OCI-LY1 (cell line): ENCODE measurements at regions not wholly inside any gene's neighbourhood (a gene's known extent, or its start where the extent isn't known, plus 50 kb on each side); places are given as distances from the start of the nearest gene placed in this dataset.

Experiments used
- EZH2 ChIP-seq: fragments of 200-600 bp; sonication (generic), shearing (Covaris generic); IDR thresholded peaks from 2 replicates; pipeline ENCODE4 v1.8.0; 2017; ENCODE audit warnings: borderline replicate concordance, mixed run types, mild to moderate bottlenecking, antibody characterized with exemption, low read length, moderate library complexity, mixed read lengths
- TF ChIP-seq, protein P1 (sequence below): fragments of 200-600 bp; sonication (generic), shearing (Covaris generic); IDR thresholded peaks from 2 replicates; pipeline ENCODE4 v1.5.1; 2017; ENCODE audit warnings: mild to moderate bottlenecking, antibody characterized with exemption, low read length, moderate library complexity, mixed read lengths

DNA sequence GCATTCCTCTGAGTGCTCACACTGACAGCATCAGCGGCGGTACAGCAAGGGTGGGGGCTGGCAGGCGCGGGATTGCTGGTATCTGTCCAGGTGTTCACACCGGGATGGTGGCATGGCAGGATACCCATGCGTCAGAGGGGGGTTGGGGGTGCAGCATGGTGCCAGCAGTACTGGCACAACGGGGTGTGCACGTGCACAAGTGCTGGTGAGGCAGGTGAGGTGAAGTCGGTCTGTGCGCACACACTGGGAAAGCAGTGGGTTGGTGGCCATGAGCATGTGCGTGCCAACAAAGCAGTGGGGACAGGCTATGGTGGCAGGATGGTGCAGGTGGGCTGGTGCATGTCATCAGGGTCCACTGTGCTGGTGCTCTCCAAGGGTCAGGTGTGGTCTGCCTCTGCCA, 819.6 kb upstream of the EDIL3 start:
- TF ChIP-seq, protein P1, sequence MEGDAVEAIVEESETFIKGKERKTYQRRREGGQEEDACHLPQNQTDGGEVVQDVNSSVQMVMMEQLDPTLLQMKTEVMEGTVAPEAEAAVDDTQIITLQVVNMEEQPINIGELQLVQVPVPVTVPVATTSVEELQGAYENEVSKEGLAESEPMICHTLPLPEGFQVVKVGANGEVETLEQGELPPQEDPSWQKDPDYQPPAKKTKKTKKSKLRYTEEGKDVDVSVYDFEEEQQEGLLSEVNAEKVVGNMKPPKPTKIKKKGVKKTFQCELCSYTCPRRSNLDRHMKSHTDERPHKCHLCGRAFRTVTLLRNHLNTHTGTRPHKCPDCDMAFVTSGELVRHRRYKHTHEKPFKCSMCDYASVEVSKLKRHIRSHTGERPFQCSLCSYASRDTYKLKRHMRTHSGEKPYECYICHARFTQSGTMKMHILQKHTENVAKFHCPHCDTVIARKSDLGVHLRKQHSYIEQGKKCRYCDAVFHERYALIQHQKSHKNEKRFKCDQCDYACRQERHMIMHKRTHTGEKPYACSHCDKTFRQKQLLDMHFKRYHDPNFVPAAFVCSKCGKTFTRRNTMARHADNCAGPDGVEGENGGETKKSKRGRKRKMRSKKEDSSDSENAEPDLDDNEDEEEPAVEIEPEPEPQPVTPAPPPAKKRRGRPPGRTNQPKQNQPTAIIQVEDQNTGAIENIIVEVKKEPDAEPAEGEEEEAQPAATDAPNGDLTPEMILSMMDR, result no peak
- no peak for TF ChIP-seq EZH2
